Skeletal muscle satellite cell (primary cell): ENCODE measurements at regions not wholly inside any gene's neighbourhood (a gene's known extent, or its start where the extent isn't known, plus 50 kb on each side); places are given as distances from the start of the nearest gene placed in this dataset. TPM values are rescaled to one million over a fixed set of nuclear protein-coding genes. Genes with fewer than 3 reads are reported as not detected.

ENCODE experiments used
- small RNA-seq: library from RNA; depleted of rRNA; stranded (forward); fragments of <200 nt; gene quantifications from one replicate; pipeline ENCODE3, GENCODE V24; 2012

Small RNA genes in the stretch of these regions (small RNA-seq; reads per million reads assigned to genes)
- gene AL133271.1 = not detected
- not detected for gene RF00019
